HG02884 (cell line): ENCODE measurements at regions not wholly inside any gene's neighbourhood (a gene's known extent, or its start where the extent isn't known, plus 50 kb on each side); places are given as distances from the start of the nearest gene placed in this dataset.

Experiments used
- ATAC-seq: cut with Tn5 transposase; IDR thresholded peaks from one replicate; pipeline ENCODE4 v1.9.1; 2021; ENCODE audit warnings: mild to moderate bottlenecking, moderate library complexity; ENCODE audit not compliant: unreplicated experiment

GRCh38 chr12:42977451-42978230 lies 388.1 kb upstream of the PRICKLE1 start:
- ATAC-seq: no peak

- no peak for ATAC-seq
Observed at GRCh38 chr12:42976620-42977019, 387.1 kb upstream of the PRICKLE1 start.

- ATAC-seq: no peak
Observed at GRCh38 chr12:42976122-42976521, 386.6 kb upstream of the PRICKLE1 start.

GRCh38 chr12:42969355-42969754 lies 379.8 kb upstream of the PRICKLE1 start:
- ATAC-seq: no peak

GRCh38 chr12:42968426-42968825 lies 378.9 kb upstream of the PRICKLE1 start:
- ATAC-seq: no peak

GRCh38 chr12:42967850-42968249 lies 378.3 kb upstream of the PRICKLE1 start:
- no peak for ATAC-seq

GRCh38 chr12:42963988-42964387 lies 374.4 kb upstream of the PRICKLE1 start:
- no peak for ATAC-seq

- ATAC-seq: no peak
Observed at GRCh38 chr12:42962384-42962783, 372.8 kb upstream of the PRICKLE1 start.

GRCh38 chr12:42961395-42961794 lies 371.8 kb upstream of the PRICKLE1 start:
- ATAC-seq: no peak

- no peak for ATAC-seq
Observed at GRCh38 chr12:42960087-42960527, 370.6 kb upstream of the PRICKLE1 start.

- no peak for ATAC-seq
Observed at GRCh38 chr12:42958291-42958674, 368.7 kb upstream of the PRICKLE1 start.

GRCh38 chr12:42957561-42958290 lies 368.2 kb upstream of the PRICKLE1 start:
- ATAC-seq: no peak

GRCh38 chr12:42957136-42957535 lies 367.6 kb upstream of the PRICKLE1 start:
- no peak for ATAC-seq

- ATAC-seq: no peak
Observed at GRCh38 chr12:42953021-42953420, 363.5 kb upstream of the PRICKLE1 start.

GRCh38 chr12:42946871-42947381 lies 357.4 kb upstream of the PRICKLE1 start:
- no peak for ATAC-seq

- no peak for ATAC-seq
Observed at GRCh38 chr12:42945927-42946326, 356.4 kb upstream of the PRICKLE1 start.

- no peak for ATAC-seq
Observed at GRCh38 chr12:42944516-42944915, 355.0 kb upstream of the PRICKLE1 start.

GRCh38 chr12:42936991-42937390 lies 347.4 kb upstream of the PRICKLE1 start:
- ATAC-seq: no peak

GRCh38 chr12:42936260-42936659 lies 346.7 kb upstream of the PRICKLE1 start:
- no peak for ATAC-seq

- ATAC-seq: no peak
Observed at GRCh38 chr12:42935756-42936155, 346.2 kb upstream of the PRICKLE1 start.

- ATAC-seq: no peak
Observed at GRCh38 chr12:42935090-42935489, 345.5 kb upstream of the PRICKLE1 start.

GRCh38 chr12:42933461-42934081 lies 344.0 kb upstream of the PRICKLE1 start:
- ATAC-seq: no peak
